ENCODE measurements at regions not wholly inside any gene's neighbourhood (a gene's known extent, or its start where the extent isn't known, plus 50 kb on each side); places are given as distances from the start of the nearest gene placed in this dataset.

DNA sequence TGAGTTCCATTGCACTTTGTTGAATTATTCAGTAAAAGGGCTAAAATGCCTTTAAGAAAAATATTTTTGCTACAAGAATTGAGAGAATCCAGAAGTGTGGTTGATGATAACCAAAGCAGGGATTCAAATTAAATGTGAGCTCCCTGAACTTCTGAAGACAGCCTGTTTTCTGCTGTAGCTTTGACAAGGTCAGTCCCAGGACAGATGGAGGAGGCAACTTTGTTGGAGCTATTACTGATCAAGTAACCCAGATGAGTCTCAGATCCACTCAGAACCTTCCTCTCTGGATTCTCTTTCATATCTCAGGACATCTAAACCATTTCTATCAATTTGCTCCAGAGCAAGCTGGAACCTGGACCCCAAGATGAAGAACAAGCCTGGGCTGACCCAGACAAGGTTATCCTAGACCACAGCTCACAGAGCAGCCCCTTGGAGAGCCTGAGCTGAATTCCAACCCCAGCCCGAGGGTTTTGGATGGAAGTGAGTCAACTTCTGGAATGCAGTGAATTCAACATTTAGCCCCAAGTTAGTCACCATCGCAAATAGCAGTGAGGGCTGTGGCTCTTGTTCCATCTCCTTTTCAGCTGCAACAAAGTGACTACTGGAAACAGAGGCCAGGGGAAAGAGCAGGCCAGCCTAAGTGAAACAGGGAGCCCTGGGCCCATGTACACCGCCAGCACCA lies 137.8 kb upstream of the TSC22D1 start:
- TF ChIP-seq, protein P1, sequence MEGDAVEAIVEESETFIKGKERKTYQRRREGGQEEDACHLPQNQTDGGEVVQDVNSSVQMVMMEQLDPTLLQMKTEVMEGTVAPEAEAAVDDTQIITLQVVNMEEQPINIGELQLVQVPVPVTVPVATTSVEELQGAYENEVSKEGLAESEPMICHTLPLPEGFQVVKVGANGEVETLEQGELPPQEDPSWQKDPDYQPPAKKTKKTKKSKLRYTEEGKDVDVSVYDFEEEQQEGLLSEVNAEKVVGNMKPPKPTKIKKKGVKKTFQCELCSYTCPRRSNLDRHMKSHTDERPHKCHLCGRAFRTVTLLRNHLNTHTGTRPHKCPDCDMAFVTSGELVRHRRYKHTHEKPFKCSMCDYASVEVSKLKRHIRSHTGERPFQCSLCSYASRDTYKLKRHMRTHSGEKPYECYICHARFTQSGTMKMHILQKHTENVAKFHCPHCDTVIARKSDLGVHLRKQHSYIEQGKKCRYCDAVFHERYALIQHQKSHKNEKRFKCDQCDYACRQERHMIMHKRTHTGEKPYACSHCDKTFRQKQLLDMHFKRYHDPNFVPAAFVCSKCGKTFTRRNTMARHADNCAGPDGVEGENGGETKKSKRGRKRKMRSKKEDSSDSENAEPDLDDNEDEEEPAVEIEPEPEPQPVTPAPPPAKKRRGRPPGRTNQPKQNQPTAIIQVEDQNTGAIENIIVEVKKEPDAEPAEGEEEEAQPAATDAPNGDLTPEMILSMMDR (IDR thresholded peaks at IDR 0.05; ENCODE audit: low read depth, low read length, missing input control), result no peak
- TF ChIP-seq JUND (IDR thresholded peaks at IDR 0.05) (no peak), YY1 (IDR thresholded peaks at IDR 0.05) (no peak), GABPA (IDR thresholded peaks at IDR 0.05 in 1 of 2, conservative IDR thresholded peaks at IDR 0.05 in 1 of 2) (no peak), TAF1 (conservative IDR thresholded peaks at IDR 0.05) (no peak)
- TF ChIP-seq, protein P2, sequence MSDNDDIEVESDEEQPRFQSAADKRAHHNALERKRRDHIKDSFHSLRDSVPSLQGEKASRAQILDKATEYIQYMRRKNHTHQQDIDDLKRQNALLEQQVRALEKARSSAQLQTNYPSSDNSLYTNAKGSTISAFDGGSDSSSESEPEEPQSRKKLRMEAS (IDR thresholded peaks at IDR 0.05), result no peak

Data from liver (tissue), 3 donors.